ENCODE measurements at regions not wholly inside any gene's neighbourhood (a gene's known extent, or its start where the extent isn't known, plus 50 kb on each side); places are given as distances from the start of the nearest gene placed in this dataset.

- 78 to 90% (median 81%) methylated on average over 8 of the region's 8 CpGs for WGBS, 3 donors
- no peak overlapping the region for H3K27ac ChIP-seq (ENCODE audit: low read depth, low read length)
These were observed 117.8 kb downstream of the SETD4 start for GRCh38 chr21:35942211-35943144.

- 23 to 31% (median 26%) methylated on average over 11 of the region's 11 CpGs for WGBS, 3 donors
- no peak overlapping the region for H3K27ac ChIP-seq (ENCODE audit: low read depth, low read length)
These were observed 120.0 kb downstream of the SETD4 start for GRCh38 chr21:35940074-35940927.

GRCh38 chr21:35938446-35938845 is 121.9 kb downstream of the SETD4 start:
- no peak overlapping the region for H3K27ac ChIP-seq (ENCODE audit: low read depth, low read length)
- 84 to 99% (median 91%) methylated on average over 2 of the region's 2 CpGs for WGBS, 3 donors

- no peak overlapping the region for H3K27ac ChIP-seq (ENCODE audit: low read depth, low read length)
- WGBS, 3 donors: 10 to 53% (median 19%) methylated on average over 3 of the region's 3 CpGs
These were observed 126.9 kb downstream of the SETD4 start for GRCh38 chr21:35933466-35933865.

- WGBS, 3 donors: 12 to 56% (median 16%) methylated on average over 11 of the region's 11 CpGs
- H3K27ac ChIP-seq (ENCODE audit: low read depth, low read length): no peak overlapping the region
These were observed 128.0 kb downstream of the SETD4 start for GRCh38 chr21:35932232-35932911.

GRCh38 chr21:35929901-35930300 is 130.4 kb downstream of the SETD4 start:
- H3K27ac ChIP-seq (ENCODE audit: low read depth, low read length): no peak overlapping the region
- 74 to 90% (median 88%) methylated on average over 6 of the region's 6 CpGs for WGBS, 3 donors

- no peak overlapping the region for H3K27ac ChIP-seq (ENCODE audit: low read depth, low read length)
- 73% methylated on average over 7 of the region's 7 CpGs for WGBS, 3 donors
These were observed 133.1 kb downstream of the SETD4 start for GRCh38 chr21:35927262-35927661.

GRCh38 chr21:35926003-35926740 is 134.2 kb downstream of the SETD4 start:
- 77 to 84% (median 83%) methylated on average over 3 of the region's 3 CpGs for WGBS, 3 donors

GRCh38 chr21:35925497-35925896 is 134.8 kb downstream of the SETD4 start:
- 25 to 46% (median 40%) methylated on average over 6 of the region's 6 CpGs for WGBS, 3 donors
- H3K27ac ChIP-seq (ENCODE audit: low read depth, low read length): no peak overlapping the region

More at GRCh38 chr21:35926003-35926740, 134.2 kb downstream of the SETD4 start:
- no peak overlapping the region for H3K27ac ChIP-seq (ENCODE audit: low read depth, low read length)

GRCh38 chr21:35924714-35925301 is 135.5 kb downstream of the SETD4 start:
- 51 to 87% (median 60%) methylated on average over 6 of the region's 6 CpGs for WGBS, 3 donors
- no peak overlapping the region for H3K27ac ChIP-seq (ENCODE audit: low read depth, low read length)

- H3K27ac ChIP-seq (ENCODE audit: low read depth, low read length): no peak overlapping the region
- WGBS, 3 donors: 76 to 84% (median 77%) methylated on average over 5 of the region's 5 CpGs
These were observed 136.4 kb downstream of the SETD4 start for GRCh38 chr21:35923971-35924370.

GRCh38 chr21:35922618-35923017 is 137.7 kb downstream of the SETD4 start:
- H3K27ac ChIP-seq (ENCODE audit: low read depth, low read length): no peak overlapping the region
- WGBS, 3 donors: 67 to 83% (median 77%) methylated on average over 5 of the region's 5 CpGs

GRCh38 chr21:35921471-35921870 is 138.9 kb downstream of the SETD4 start:
- WGBS, 3 donors: 78 to 81% (median 79%) methylated on average over 2 of the region's 2 CpGs
- no peak overlapping the region for H3K27ac ChIP-seq (ENCODE audit: low read depth, low read length)

GRCh38 chr21:35920436-35920835 is 139.9 kb downstream of the SETD4 start:
- WGBS, 3 donors: 52 to 86% (median 81%) methylated on average over 3 of the region's 3 CpGs
- no peak overlapping the region for H3K27ac ChIP-seq (ENCODE audit: low read depth, low read length)

- 68 to 83% (median 81%) methylated on average over 1 of the region's 1 CpG for WGBS, 3 donors
- H3K27ac ChIP-seq (ENCODE audit: low read depth, low read length): no peak overlapping the region
These were observed 145.3 kb downstream of the SETD4 start for GRCh38 chr21:35915030-35915429.

GRCh38 chr21:35911412-35912191 is 148.7 kb downstream of the SETD4 start:
- 80 to 87% (median 81%) methylated on average over 4 of the region's 4 CpGs for WGBS, 3 donors
- H3K27ac ChIP-seq (ENCODE audit: low read depth, low read length): no peak overlapping the region
